Chondrocyte (in vitro differentiated cells): ENCODE measurements at regions not wholly inside any gene's neighbourhood (a gene's known extent, or its start where the extent isn't known, plus 50 kb on each side); places are given as distances from the start of the nearest gene placed in this dataset.

Experiments
- DNase-seq: peaks from one replicate; pipeline ENCODE4 v3.0.0; 2021; ENCODE audit warnings: mixed read lengths, low spot score
- H3K27ac Mint-ChIP-seq: one replicate; pipeline ENCODE4 v1.8.0; 2021; ENCODE audit warnings: mild to moderate bottlenecking, moderate library complexity, mixed read lengths; ENCODE audit not compliant: unreplicated experiment
- H3K27me3 Mint-ChIP-seq: 2 replicates; pipeline ENCODE4 v1.8.0; 2021; ENCODE audit warnings: low read depth, mixed read lengths
- H3K36me3 Mint-ChIP-seq: 2 replicates; pipeline ENCODE4 v1.8.0; 2021; ENCODE audit warnings: low read depth, mixed read lengths
- H3K4me1 Mint-ChIP-seq: 2 replicates; pipeline ENCODE4 v1.8.0; 2021; ENCODE audit warnings: low read depth, mild to moderate bottlenecking, mixed read lengths
- H3K4me3 Mint-ChIP-seq: one replicate; pipeline ENCODE4 v1.8.0; 2021; ENCODE audit warnings: mild to moderate bottlenecking, moderate library complexity, mixed read lengths; ENCODE audit not compliant: unreplicated experiment
- H3K9me3 Mint-ChIP-seq: 2 replicates; pipeline ENCODE4 v1.8.0; 2021; ENCODE audit warnings: low read depth, mixed read lengths
- TF ChIP-seq, protein P1 (sequence below): fragments of 200-600 bp; sonication (generic); IDR thresholded peaks from 2 replicates; pipeline ENCODE4 v1.5.0; 2021; ENCODE audit warnings: antibody characterized with exemption, mild to moderate bottlenecking, moderate library complexity

DNA sequence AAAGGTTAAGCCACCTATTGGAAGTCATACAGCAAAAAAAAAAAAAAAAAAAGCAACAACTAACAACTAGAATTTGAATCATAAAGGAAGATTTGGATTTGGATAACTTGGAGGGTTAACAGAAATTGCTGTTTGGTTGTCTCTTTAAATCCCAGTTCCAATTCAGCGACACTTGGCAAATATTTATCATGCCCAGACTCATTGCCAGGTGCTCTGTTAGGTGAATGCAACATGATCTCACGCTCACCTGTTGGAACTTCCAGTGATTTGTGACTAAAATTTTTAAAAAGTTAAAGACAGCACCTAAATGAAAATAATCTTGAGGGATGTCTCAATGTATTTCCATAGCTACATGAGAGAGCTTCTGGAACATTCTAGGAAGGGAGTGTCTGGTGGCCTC, 103.7 kb downstream of the TBX3 start:
- no peaks in the 10 kb centered on the region for H3K9me3 Mint-ChIP-seq
- no peak overlapping the region for H3K27ac Mint-ChIP-seq
- DNase-seq: no peak
- H3K4me3 Mint-ChIP-seq: no peak overlapping the region
- TF ChIP-seq, protein P1, sequence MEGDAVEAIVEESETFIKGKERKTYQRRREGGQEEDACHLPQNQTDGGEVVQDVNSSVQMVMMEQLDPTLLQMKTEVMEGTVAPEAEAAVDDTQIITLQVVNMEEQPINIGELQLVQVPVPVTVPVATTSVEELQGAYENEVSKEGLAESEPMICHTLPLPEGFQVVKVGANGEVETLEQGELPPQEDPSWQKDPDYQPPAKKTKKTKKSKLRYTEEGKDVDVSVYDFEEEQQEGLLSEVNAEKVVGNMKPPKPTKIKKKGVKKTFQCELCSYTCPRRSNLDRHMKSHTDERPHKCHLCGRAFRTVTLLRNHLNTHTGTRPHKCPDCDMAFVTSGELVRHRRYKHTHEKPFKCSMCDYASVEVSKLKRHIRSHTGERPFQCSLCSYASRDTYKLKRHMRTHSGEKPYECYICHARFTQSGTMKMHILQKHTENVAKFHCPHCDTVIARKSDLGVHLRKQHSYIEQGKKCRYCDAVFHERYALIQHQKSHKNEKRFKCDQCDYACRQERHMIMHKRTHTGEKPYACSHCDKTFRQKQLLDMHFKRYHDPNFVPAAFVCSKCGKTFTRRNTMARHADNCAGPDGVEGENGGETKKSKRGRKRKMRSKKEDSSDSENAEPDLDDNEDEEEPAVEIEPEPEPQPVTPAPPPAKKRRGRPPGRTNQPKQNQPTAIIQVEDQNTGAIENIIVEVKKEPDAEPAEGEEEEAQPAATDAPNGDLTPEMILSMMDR: no peak
- peaks cover 2% of the 10 kb centered on the region for H3K27me3 Mint-ChIP-seq
- no peaks in the 10 kb centered on the region for H3K4me1 Mint-ChIP-seq
- H3K36me3 Mint-ChIP-seq: no peaks in the 10 kb centered on the region

DNA sequence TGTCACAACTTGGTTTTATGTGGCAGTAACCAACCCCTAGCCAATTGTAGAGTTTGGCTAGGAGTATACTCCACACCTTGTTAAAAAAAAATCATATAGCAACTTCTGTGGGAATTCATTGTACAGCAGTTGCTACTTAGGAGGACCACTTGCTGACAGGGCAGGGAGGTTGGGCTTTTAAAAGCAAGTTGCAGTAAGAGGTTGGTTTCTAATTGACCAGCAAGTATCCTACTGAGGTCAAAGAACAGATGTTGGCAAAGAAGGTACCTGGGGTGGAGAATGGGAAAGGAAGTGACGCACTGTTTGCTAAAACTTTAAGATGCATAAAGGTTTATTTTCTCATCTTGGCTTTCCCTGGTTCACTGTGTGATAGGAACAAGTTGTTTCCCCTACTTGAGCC, 104.6 kb downstream of the TBX3 start:
- H3K9me3 Mint-ChIP-seq: no peaks in the 10 kb centered on the region
- no peak for DNase-seq
- no peaks in the 10 kb centered on the region for H3K36me3 Mint-ChIP-seq
- H3K27me3 Mint-ChIP-seq: peaks cover 2% of the 10 kb centered on the region
- no peaks in the 10 kb centered on the region for H3K4me1 Mint-ChIP-seq
- H3K4me3 Mint-ChIP-seq: no peak overlapping the region
- no peak overlapping the region for H3K27ac Mint-ChIP-seq
- TF ChIP-seq, protein P1: no peak

DNA sequence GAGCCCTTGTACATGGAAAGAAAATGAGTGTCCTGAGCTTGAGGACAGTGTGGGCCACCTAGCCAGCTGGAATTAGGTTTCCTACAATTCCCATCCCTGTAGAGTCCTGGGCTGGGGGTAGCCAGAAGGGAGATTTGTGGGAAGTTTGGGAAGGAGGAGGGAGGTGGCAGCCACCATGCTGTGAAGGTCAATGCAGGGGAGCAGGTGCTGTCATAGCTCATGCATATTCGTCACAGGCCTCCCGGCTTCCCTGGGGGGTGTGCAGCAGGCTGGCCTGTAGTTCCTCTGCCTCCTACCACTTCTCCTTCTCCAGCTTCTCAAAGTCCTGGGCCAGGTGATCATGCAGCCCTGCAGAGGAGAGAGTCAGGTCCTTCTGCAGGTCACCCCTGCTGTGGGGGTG, 121.3 kb downstream of the TBX3 start:
- peaks cover 2% of the 10 kb centered on the region for H3K27me3 Mint-ChIP-seq
- no peak overlapping the region for H3K27ac Mint-ChIP-seq

DNA sequence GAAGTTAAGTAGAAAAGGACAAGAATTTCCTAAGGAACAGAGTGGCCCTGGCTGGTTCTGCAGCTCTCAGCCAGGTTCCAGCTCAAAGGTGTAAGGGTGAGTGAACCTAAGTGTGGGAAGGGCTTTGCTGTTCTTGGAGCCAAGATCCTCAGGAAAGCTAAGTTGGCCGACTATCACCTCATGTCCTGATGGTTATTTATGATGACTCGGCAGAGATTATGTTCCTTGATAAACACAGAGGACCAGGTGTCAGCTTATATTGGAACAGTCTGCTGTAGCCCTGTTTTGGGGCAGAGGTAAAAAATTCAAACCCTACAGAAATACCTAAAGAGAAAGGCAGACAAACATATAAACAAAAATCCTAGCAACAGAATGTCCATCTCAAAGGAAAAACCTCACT, 128.5 kb downstream of the TBX3 start:
- Mint-ChIP-seq H3K9me3 (no peaks in the 10 kb centered on the region), H3K27ac (no peak overlapping the region), H3K4me1 (no peaks in the 10 kb centered on the region), H3K4me3 (no peak overlapping the region), H3K36me3 (no peaks in the 10 kb centered on the region), H3K27me3 (no peaks in the 10 kb centered on the region)
- DNase-seq: no peak
- TF ChIP-seq, protein P1: no peak

More for the DNA sequence above, 121.3 kb downstream of the TBX3 start:
- peaks cover 3% of the 10 kb centered on the region for H3K9me3 Mint-ChIP-seq
- TF ChIP-seq, protein P1: no peak
- no peaks in the 10 kb centered on the region for H3K36me3 Mint-ChIP-seq
- DNase-seq: no peak
- H3K4me1 Mint-ChIP-seq: no peaks in the 10 kb centered on the region
- H3K4me3 Mint-ChIP-seq: no peak overlapping the region

DNA sequence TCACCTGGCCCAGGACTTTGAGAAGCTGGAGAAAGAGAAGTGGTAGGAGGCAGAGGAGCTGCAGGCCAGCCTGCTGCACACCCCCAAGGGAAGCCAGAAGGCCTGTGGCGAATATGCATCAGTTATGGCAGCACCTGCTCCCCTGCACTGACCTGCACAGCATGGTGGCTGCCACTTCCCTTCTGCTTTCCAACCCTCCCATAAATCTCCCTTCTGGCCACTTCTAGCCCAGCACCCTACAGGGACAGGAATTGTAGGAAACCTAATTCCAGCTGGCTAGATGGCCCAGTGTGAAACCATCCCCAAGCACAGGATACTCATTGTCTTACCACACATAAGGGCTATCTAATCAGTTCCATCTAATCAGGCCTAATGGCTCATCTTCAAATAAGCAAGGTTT, 136.3 kb downstream of the TBX3 start:
- Mint-ChIP-seq H3K27me3 (no peaks in the 10 kb centered on the region), H3K4me1 (no peaks in the 10 kb centered on the region), H3K4me3 (no peak overlapping the region), H3K27ac (no peak overlapping the region), H3K36me3 (no peaks in the 10 kb centered on the region), H3K9me3 (no peaks in the 10 kb centered on the region)
- no peak for DNase-seq
- TF ChIP-seq, protein P1: no peak
